SKM-1 (cell line): ENCODE measurements at regions not wholly inside any gene's neighbourhood (a gene's known extent, or its start where the extent isn't known, plus 50 kb on each side); places are given as distances from the start of the nearest gene placed in this dataset.

Experiments
- DNase-seq: peaks from one replicate; lab custom pipeline; 2025; ENCODE audit not compliant: unreplicated experiment; lab: John Stamatoyannopoulos, UW

GRCh38 chr7:133470-133869 lies 58.9 kb upstream of the FAM20C start:
- DNase-seq = peak; percentile 29

- DNase-seq = no peak
Measured at GRCh38 chr7:134029-134428, 58.3 kb upstream of the FAM20C start.

- DNase-seq = no peak
Measured at GRCh38 chr7:134561-135256, 57.7 kb upstream of the FAM20C start.

GRCh38 chr7:135257-135653 lies 57.1 kb upstream of the FAM20C start:
- DNase-seq = no peak

GRCh38 chr7:135731-136645 lies 56.4 kb upstream of the FAM20C start:
- no peak for DNase-seq

GRCh38 chr7:137094-137891 lies 55.1 kb upstream of the FAM20C start:
- DNase-seq = no peak

- no peak for DNase-seq
Measured at GRCh38 chr7:139131-139530, 53.2 kb upstream of the FAM20C start.

GRCh38 chr7:139561-140243 lies 52.7 kb upstream of the FAM20C start:
- no peak for DNase-seq

- no peak for DNase-seq
Measured at GRCh38 chr7:140996-141395, 51.4 kb upstream of the FAM20C start.

GRCh38 chr7:142248-142941 lies 50.0 kb upstream of the FAM20C start:
- no peak for DNase-seq
